Activated CD4-positive, alpha-beta T cell treated with anti-CD3 and anti-CD28 coated beads, Interleukin-2, amount 50 U/mL, for 48 hours (primary cell): ENCODE measurements at regions not wholly inside any gene's neighbourhood (a gene's known extent, or its start where the extent isn't known, plus 50 kb on each side); places are given as distances from the start of the nearest gene placed in this dataset.
"Not testable (repeated sequence)": the region's sequence is repeated elsewhere in the genome, so short reads cannot be mapped to it uniquely, and the experiment has no call there.

Experiments used
- DNase-seq, 2 experiments: peaks; one replicate each; pipeline ENCODE4 v3.0.0-alpha.2; 2020

- DNase-seq = no peak
Measured at GRCh38 chr4:59748433-59748832, 1451.7 kb upstream of the ADGRL3 start.

GRCh38 chr4:59759082-59759825 is 1440.9 kb upstream of the ADGRL3 start:
- no peak for DNase-seq

DNA sequence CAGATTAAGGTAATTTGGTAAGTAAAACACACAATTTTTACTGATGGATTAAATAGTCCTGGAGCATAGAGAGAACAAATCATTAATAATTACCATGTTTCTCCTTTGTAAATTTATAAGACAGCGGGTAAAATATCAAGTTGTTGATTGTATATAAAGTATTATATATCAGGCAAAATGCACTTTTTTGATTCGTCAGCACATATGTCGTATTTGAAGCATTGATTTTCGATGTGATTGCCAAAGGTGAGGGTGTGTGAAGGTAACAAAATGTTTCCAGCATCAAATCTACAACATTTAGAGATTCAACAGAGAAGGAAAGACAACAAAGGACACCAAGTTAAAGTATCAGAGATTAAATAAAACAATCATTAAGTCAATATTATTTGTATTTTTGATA is 1437.8 kb upstream of the ADGRL3 start:
- no peak for DNase-seq

DNA sequence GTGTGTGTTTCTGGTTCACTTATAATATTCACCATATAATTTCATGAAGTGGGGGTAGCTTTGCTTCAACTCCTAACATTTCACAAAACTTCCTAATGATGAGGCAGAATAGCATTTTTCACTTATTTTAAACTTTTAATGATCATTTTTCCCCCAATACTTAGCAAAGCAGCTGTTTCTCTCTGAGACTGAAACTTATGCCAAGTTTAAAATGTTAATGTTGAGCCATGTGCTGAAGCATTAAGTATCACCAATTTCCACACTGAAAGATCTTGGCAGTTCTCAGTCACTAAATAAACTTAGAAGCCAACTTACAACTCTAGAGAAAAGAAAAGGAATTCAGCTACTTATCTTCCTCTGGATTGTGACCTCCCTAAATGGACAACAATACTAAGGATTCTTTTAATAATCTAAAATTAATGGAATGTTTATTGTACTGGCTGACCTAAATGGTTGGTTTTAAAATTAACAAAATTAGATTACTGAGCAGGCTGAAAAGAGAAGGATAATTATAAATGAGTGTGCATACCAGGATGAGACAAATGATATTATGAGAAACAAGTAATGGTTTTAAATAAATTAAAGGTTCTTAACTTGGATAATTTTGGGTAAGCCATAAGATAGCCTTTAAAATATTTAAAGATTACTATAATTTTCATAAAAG is 1429.4 kb upstream of the ADGRL3 start:
- DNase-seq = no peak

GRCh38 chr4:59772641-59773139 is 1427.4 kb upstream of the ADGRL3 start:
- no peak for DNase-seq

DNA sequence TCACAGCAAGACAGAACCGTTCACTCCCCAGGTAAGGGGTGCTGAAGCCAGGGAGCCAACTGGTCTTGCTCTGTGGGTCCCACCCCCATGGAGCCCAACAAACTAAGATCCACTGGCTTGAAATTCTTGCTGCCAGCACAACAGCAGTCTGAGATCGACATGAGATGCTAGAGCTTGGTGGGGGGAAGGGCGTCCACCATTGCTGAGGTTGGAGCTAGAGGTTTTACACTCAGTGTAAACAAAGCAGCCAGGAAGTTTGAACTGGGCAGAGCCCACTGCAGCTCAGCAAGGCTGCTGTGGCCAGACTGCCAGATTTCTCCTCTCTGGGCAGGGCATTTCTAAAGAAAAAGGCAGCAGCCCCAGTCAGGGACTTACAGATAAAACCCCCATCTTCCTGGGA is 1419.9 kb upstream of the ADGRL3 start:
- DNase-seq = not testable (repeated sequence)

DNA sequence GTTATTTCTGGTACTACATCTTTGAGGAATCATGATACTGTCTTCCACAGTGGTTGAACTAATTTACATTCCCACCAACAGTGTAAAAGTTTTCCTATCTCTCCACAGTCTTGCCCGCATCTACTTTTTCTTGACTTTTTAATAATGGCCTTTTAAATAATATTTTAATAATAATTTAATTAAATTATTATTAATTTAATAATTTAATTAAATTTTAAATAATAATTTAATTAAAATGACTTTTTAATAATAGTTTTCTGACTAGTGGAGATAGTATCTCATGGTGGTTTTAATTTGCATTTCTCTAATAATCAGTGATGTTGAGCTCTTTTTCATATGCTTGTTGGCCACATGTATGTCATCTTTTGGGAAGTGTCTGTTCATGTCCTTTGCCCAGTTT is 1395.0 kb upstream of the ADGRL3 start:
- no peak for DNase-seq

- DNase-seq = no peak
Measured at GRCh38 chr4:59814402-59815010, 1385.6 kb upstream of the ADGRL3 start.

GRCh38 chr4:59818656-59819055 is 1381.5 kb upstream of the ADGRL3 start:
- no peak for DNase-seq

DNA sequence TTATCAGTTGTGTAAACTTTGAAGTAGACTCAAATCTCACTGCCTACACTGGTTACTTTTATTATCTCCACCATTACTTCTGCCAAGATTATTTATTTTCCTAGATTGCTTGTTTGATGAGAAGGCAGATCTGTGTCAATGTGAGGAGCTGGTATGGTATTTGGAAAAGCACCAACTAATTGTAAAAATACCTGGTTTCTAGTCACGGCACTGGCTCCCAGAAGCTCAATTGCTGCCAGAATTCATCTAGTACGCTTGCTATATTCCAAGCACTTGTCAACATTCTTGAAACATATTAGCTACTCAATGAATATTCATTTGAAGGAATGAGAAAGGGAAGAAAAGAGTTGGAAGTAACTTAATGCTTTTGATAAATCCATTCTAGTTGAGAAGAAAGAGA is 1376.8 kb upstream of the ADGRL3 start:
- no peak for DNase-seq

DNA sequence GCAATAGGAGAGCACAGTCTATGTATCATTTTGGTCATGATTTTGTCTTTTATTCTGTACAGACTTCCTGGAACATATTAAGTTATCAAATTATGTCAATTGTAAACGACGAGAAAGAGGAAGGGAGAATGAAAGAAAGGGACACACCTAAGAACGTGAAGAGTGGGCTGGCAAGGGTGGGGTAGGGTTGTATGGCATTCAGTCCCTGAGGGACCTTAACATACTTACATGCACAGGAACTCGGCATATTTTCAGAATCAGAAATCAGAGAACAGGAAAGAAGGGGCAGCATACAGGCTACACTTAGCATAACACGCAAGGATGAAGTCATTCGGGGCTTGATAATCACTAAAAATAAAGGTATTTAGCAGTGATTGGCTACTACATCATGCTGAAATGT is 1375.0 kb upstream of the ADGRL3 start:
- DNase-seq = no peak

- no peak for DNase-seq
Measured at GRCh38 chr4:59831746-59832145, 1368.4 kb upstream of the ADGRL3 start.

DNA sequence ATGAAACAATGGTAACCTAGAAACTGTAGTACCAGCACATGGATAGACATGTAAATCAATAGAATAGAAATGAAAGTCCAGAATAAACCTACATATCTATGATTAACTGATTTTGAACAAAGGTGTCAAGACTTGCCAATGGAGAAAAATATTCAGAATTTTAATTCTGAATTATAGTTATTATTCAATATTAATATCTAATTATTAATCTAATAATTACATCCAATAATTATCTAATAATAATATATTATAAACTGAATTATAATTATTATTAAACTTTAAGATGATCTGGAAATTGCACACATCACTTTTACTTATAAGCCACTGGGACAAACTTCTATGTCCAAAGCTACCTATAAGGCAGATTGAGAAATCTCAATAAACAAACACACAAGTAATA is 1365.2 kb upstream of the ADGRL3 start:
- no peak for DNase-seq

DNA sequence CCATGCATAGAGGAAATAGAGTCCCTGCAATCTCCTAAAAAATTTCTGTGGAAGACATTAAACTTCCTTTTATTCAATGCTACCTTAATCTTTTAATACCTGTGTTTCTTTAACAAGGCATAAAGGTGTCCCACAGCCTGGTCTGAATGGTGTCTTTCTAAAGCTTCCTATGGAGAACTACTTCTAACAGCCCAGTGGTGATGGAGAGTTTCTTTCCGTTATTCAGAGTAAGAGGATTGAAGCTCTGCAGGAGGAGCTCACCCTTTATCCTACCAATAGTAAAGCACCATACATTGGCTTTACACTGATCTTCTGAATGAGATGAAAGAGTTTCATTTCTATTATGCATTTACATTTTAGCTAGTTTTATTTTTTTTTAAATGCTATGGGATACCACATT is 1362.4 kb upstream of the ADGRL3 start:
- DNase-seq = no peak

DNA sequence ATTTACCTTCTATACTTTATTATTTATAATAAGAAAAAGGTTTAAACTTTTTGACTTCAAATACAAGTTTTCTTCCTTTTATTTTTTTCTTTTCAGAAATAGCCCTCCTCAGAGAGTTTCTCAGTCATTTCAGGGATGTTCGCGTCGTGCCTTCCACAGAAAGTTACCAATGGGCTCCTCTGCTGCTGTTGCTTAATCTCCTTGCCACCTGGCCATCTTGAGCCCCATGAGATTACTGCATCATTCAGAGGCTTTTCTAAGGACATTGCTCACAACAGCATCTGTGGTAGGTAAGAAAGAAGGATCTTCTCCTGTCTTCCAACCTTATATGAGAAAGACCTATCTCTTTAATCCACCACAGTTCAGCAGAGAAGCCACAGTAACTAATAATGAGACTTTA is 1361.9 kb upstream of the ADGRL3 start:
- DNase-seq = no peak

DNA sequence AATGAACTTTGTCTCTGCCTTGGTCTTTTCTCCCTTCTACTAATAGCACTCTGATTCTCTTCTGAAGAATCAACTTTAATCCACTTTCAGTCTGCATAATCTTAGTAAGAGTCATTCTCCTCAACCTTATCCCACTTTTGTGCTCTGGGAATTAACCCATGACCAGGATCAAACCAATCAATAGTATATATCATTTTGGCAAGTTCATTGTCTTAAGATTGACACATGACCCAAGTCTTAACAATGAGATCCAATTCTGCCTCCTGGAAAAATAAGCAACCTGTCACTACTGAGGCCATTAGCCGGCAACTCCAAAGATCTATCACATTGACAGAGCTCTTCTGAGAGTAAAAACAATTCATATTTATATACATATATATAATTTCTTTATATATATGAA is 1358.4 kb upstream of the ADGRL3 start:
- DNase-seq = no peak

DNA sequence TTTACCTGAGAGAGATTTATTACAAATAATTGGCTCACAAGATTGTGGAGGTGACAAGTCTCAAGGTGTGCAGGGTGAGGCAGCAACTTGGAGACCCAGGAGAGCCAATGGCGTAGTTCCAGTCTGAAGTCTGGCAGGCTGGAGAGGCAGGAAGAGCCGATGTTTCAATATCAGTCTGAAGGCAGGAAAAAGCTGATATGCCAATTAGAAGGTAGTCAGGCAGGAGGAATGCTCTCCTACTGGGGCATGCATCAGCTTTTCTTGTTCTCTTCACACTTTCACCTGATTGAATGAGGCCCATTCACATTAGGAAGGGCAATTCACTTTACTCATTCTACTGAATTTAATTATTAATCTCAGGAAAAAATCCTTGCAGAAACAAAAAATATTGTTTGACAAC is 1351.7 kb upstream of the ADGRL3 start:
- DNase-seq = no peak

DNA sequence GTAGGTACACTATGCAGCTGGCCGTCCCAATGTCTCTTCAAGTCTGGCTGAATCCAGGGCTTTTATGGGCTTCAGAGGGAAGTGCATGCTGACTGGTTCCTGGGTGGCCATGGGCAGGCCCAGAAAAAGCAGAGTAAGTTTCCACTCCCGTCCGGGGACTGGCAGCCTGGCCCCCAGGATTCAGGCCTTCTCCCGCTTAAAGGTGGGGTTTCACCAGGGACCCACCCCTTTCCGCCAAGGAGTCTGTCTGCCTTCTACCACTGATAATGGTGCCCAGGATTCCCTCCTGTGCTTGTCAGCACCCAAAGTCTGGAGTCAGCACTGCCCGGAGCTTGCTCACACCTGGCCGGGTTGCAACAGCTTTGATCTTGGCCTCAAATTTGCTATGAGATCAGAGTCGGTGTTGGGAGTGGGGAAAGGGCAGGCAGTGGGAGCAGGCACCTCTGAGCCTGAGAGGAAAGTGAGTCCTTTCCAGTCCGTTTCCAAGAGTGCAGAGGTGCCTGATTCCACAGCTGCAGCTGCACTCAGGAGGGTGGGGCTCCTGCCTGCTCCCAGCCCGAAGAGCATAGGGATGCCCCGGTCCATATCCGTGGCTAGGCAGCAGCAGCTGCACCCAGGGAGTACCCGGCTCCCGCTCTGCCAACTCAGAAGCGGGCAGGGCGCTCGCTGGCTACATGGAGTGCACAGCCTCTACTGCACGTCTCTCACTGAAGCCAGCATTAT is 1344.3 kb upstream of the ADGRL3 start:
- no peak for DNase-seq

DNA sequence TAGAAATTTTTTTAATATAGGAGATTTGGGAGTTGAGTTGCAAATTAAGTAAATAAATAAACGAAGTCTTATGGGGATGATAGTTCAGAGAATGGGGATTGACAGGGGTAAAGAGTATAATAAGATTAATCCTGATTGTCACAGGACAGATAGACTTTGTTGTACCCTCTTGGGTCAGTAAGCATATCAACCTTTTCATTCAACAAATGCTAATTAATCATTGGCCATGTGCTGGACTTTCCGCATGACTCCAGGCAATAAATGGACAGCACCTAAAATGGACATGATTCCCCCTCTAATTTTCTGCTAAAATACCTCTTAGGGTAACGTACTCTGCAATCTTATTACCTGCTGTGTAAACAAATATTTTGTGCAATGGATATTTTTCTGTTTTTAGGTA is 1331.1 kb upstream of the ADGRL3 start:
- no peak for DNase-seq

GRCh38 chr4:59869559-59869958 is 1330.6 kb upstream of the ADGRL3 start:
- DNase-seq = no peak

DNA sequence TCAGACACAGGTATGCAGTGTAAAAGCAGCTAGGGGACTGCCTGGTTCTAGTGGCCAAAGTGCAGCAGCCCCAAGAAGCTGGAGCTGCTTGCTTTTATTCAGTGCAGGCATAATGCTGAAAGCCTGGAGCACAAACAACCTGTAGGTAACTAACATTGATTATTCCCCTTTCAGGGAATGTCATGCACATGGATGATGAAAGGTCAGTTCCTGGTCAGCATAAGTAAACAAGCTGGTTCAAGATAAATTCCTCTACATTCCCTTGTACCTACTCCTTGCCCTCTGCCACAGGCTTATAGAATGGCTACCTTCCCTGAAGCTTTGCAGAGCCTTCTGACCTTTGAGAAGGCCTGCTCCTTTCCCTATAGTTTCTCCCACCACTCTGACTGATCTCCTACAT is 1318.5 kb upstream of the ADGRL3 start:
- DNase-seq = no peak

DNA sequence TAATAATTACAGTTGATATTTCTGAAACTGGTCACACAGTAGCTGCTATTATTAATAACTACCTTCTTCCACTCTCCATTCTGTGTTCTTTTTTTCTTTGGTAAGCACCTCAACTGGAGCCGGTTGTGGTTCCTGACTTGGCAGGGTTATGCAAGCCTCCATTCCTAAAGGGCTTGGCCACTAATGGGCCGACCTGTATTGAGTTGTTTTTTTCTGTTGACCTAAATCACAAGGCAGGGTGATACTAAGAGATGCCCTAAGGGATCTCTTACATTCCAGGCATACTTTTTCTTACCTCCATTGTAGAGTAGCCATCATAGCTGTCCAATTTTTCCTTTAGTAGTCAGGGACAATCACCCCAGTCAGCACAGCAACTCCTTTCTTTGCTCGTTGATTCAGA is 1295.8 kb upstream of the ADGRL3 start:
- DNase-seq = no peak

- DNase-seq = no peak
Measured at GRCh38 chr4:59920416-59920815, 1279.7 kb upstream of the ADGRL3 start.

- no peak for DNase-seq
Measured at GRCh38 chr4:59925290-59925689, 1274.8 kb upstream of the ADGRL3 start.
